NB4 (cell line): ENCODE measurements at regions not wholly inside any gene's neighbourhood (a gene's known extent, or its start where the extent isn't known, plus 50 kb on each side); places are given as distances from the start of the nearest gene placed in this dataset.

Experiments
- DNase-seq: peaks from one replicate; pipeline ENCODE4 v3.0.0; 2010; ENCODE audit warnings: low read depth
- H3K4me3 ChIP-seq: one replicate; pipeline ENCODE4 v1.5.1; 2011; ENCODE audit warnings: mild to moderate bottlenecking, low read depth, low read length, moderate library complexity
- CTCF ChIP-seq: IDR thresholded peaks from one replicate; pipeline ENCODE4 v1.5.1; 2012; ENCODE audit warnings: low read depth, low read length
- MAX ChIP-seq: IDR thresholded peaks from 2 replicates; pipeline ENCODE4 v1.6.1; 2011; ENCODE audit warnings: low read depth, low read length
- MYC ChIP-seq: IDR thresholded peaks from 2 replicates; pipeline ENCODE4 v1.6.1; 2011; ENCODE audit warnings: low read depth, low read length
- POLR2A ChIP-seq: IDR thresholded peaks from 2 replicates; pipeline ENCODE4 v1.6.1; 2011; ENCODE audit warnings: mild to moderate bottlenecking; ENCODE audit not compliant: insufficient read length; ENCODE audit errors: extremely low read depth

GRCh38 chr17:77489893-77490255 is 349.1 kb downstream of the SEC14L1 start:
- no peak for DNase-seq
- H3K4me3 ChIP-seq = no peak overlapping the region
- TF ChIP-seq MYC (no peak), POLR2A (no peak), MAX (no peak), CTCF (no peak)

DNA sequence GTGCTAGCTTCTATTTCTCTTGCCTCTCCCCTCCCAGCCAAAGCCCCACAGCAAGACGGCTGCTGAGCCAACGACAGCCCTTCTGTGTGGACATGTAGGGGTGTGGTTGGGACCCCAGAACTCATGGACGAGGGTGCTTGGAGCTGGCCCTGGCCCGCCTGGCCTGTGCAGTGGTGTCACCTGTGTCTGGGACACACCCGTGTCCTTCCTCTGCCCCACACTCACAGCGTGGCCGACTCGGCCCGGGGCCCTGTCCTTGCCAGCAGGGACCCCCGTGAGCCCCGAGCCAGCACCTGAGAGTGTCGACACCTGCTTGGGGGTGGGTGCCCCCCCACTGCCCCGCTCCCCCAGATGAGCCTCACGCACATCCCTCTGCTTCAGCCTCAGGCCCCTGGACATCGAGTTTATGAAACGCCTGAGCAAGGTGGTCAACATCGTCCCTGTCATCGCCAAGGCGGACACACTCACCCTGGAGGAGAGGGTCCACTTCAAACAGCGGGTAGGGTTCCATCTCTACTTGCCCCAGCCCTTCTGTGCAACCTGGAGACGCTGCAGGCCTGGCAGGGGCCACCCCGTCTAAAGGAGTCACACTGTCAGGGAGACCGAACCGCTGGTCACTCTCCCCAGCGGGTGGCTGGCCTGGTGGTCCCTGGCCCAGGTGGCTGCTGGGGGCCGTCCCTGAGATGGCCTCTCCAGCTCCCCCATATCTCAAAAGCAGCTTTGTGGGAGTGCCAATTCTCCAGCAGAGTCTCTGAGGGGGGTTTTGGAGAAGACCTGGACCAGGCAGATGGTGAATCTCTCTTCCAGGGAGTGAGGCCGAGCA is 349.8 kb downstream of the SEC14L1 start:
- TF ChIP-seq MAX (no peak), CTCF (no peak), POLR2A (no peak), MYC (no peak)
- no peak for DNase-seq

DNA sequence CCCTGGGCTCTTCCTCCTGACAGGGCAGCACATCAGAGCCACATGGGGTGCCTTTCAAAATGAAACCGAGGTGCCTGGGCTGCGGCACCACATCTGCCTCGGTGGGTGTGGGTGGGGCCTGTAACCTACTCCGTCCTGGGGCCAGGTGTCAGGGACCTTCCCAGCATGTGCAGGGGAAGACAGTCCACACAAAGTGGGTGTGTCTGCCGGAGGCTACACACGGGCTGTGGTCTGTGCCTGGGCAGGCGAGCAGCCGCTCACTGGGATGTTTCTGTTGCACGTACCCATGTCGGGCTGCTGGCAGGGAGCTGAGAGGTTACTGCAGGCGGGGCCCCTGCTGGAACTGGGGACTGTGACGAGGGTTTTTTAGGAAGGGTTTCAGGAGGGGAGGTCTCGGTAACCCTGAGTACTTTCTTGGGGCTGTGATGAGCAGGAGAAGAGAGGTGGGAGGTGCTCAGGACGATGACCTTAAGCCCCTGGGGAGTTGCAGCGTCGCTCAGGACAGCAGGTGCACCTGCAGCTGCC is 351.2 kb downstream of the SEC14L1 start:
- TF ChIP-seq POLR2A (no peak), MAX (no peak), MYC (no peak), CTCF (no peak)
- DNase-seq = no peak
- H3K4me3 ChIP-seq = no peak overlapping the region

More for the DNA sequence above, 349.8 kb downstream of the SEC14L1 start:
- H3K4me3 ChIP-seq = no peak overlapping the region

GRCh38 chr17:77492446-77493237 is 351.9 kb downstream of the SEC14L1 start:
- no peak for DNase-seq
- no peak overlapping the region for H3K4me3 ChIP-seq
- TF ChIP-seq POLR2A = no peak
- TF ChIP-seq MAX = no peak
- no peak for TF ChIP-seq MYC
- no peak for TF ChIP-seq CTCF

- DNase-seq = no peak
- TF ChIP-seq CTCF = no peak
- no peak for TF ChIP-seq POLR2A
- no peak for TF ChIP-seq MAX
- no peak for TF ChIP-seq MYC
- no peak overlapping the region for H3K4me3 ChIP-seq
Measured at GRCh38 chr17:77493238-77493820, 352.6 kb downstream of the SEC14L1 start.
